ENCODE measurements at regions not wholly inside any gene's neighbourhood (a gene's known extent, or its start where the extent isn't known, plus 50 kb on each side); places are given as distances from the start of the nearest gene placed in this dataset.
A peak's percentile ranks its signal among the peaks of the same experiment; 100 is the strongest.

DNA sequence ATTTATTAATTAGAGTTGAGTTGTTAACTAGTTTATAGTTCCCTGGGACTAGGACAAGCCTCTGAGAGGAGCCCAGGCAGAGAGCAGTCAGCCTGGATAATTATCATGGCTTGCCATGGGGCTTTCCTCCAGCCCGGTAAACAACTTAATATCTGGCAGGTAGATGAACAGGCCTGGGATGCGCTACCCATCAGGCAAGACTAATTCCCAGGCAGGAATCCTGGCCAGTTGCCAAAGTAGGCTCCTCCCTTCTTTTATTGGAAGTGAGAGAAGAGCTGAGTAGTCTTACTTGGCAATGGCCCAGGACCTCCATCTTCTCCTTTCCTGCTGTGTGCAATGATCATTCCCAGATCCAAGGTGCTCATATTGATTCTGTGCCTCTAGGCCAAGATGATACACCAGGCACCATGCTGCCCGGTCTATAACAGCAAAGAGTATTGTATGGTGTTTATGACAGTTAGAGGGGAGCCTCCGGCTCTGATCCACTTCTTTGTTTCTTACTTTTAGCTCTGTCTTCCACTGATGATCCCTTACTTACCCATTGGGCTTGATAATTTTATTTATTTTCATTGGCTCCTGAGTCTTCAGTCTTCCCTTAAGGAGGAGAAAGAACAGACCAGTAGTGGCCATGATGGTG lies 408.7 kb downstream of the REEP3 start:
- no peaks in the 10 kb centered on the region for H3K4me1 ChIP-seq (ENCODE audit: low read length)

GRCh38 chr10:63930584-63930983 lies 409.4 kb downstream of the REEP3 start:
- H3K27me3 ChIP-seq (ENCODE audit: low read depth, low read length): no peaks in the 10 kb centered on the region
- H3K4me2 ChIP-seq (ENCODE audit: low read length): no peak overlapping the region
- H3K4me3 ChIP-seq (ENCODE audit: low read length): no peak overlapping the region
- no peaks in the 10 kb centered on the region for H3K4me1 ChIP-seq (ENCODE audit: low read length)
- no peaks in the 10 kb centered on the region for H3K79me2 ChIP-seq (ENCODE audit: low read length)
- no peaks in the 10 kb centered on the region for H3K9me3 ChIP-seq (ENCODE audit: insufficient read depth, low read length)
- H3K36me3 ChIP-seq (replicated peaks; ENCODE audit: low read depth, low read length): no peaks in the 10 kb centered on the region
- TF ChIP-seq CTCF (IDR thresholded peaks at IDR 0.05; ENCODE audit: low read depth, low read length) (no peak), EZH2phosphoT487 (IDR thresholded peaks at IDR 0.05; ENCODE audit: low read depth) (no peak)
- no peak overlapping the region for H3K27ac ChIP-seq (ENCODE audit: low read length)
- no peak overlapping the region for H2AFZ ChIP-seq (ENCODE audit: low read depth, low read length)
- no peak overlapping the region for H3K9ac ChIP-seq (ENCODE audit: low read length)
- no peaks in the 10 kb centered on the region for H4K20me1 ChIP-seq (ENCODE audit: insufficient read depth, low read length)

More for the DNA sequence above, 408.7 kb downstream of the REEP3 start:
- Histone ChIP-seq H3K27me3 (ENCODE audit: low read depth, low read length) (no peaks in the 10 kb centered on the region), H3K9me3 (ENCODE audit: insufficient read depth, low read length) (no peaks in the 10 kb centered on the region), H4K20me1 (ENCODE audit: insufficient read depth, low read length) (no peaks in the 10 kb centered on the region), H3K79me2 (ENCODE audit: low read length) (no peaks in the 10 kb centered on the region), H2AFZ (ENCODE audit: low read depth, low read length) (no peak overlapping the region), H3K4me2 (ENCODE audit: low read length) (no peak overlapping the region), H3K4me3 (ENCODE audit: low read length) (no peak overlapping the region), H3K27ac (ENCODE audit: low read length) (no peak overlapping the region), H3K36me3 (replicated peaks; ENCODE audit: low read depth, low read length) (no peaks in the 10 kb centered on the region), H3K9ac (ENCODE audit: low read length) (no peak overlapping the region)
- TF ChIP-seq CTCF (IDR thresholded peaks at IDR 0.05; ENCODE audit: low read depth, low read length): no peak
- TF ChIP-seq EZH2phosphoT487 (IDR thresholded peaks at IDR 0.05; ENCODE audit: low read depth): no peak

DNA sequence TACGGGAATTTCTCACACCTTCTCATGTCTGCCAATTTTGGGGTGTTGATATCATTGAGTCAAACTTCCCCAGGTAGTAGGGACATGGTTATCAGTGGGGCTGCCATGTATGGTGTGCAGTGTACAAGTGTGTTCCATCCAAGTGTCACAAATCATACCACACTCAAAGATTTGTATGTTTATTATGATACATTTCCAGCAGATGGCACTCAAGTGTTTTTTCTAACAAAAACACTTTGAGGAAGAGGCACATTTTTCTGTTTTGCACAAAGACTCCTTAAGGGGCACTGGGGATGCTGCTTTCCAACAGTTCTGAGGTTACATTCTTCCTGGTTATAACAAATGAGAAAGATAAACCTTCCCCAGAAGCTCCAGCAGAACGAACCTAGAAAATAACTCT lies 414.5 kb downstream of the REEP3 start:
- Histone ChIP-seq H3K4me2 (ENCODE audit: low read length) (no peak overlapping the region), H3K36me3 (replicated peaks; ENCODE audit: low read depth, low read length) (no peaks in the 10 kb centered on the region), H3K4me1 (ENCODE audit: low read length) (no peaks in the 10 kb centered on the region), H3K27me3 (ENCODE audit: low read depth, low read length) (no peaks in the 10 kb centered on the region), H3K27ac (ENCODE audit: low read length) (no peak overlapping the region), H3K9me3 (ENCODE audit: insufficient read depth, low read length) (no peaks in the 10 kb centered on the region), H3K9ac (ENCODE audit: low read length) (no peak overlapping the region), H2AFZ (ENCODE audit: low read depth, low read length) (no peak overlapping the region), H4K20me1 (ENCODE audit: insufficient read depth, low read length) (no peaks in the 10 kb centered on the region), H3K4me3 (ENCODE audit: low read length) (no peak overlapping the region), H3K79me2 (ENCODE audit: low read length) (no peaks in the 10 kb centered on the region)
- TF ChIP-seq EZH2phosphoT487 (IDR thresholded peaks at IDR 0.05; ENCODE audit: low read depth): no peak
- TF ChIP-seq CTCF (IDR thresholded peaks at IDR 0.05; ENCODE audit: low read depth, low read length): peak; percentile 43

DNA sequence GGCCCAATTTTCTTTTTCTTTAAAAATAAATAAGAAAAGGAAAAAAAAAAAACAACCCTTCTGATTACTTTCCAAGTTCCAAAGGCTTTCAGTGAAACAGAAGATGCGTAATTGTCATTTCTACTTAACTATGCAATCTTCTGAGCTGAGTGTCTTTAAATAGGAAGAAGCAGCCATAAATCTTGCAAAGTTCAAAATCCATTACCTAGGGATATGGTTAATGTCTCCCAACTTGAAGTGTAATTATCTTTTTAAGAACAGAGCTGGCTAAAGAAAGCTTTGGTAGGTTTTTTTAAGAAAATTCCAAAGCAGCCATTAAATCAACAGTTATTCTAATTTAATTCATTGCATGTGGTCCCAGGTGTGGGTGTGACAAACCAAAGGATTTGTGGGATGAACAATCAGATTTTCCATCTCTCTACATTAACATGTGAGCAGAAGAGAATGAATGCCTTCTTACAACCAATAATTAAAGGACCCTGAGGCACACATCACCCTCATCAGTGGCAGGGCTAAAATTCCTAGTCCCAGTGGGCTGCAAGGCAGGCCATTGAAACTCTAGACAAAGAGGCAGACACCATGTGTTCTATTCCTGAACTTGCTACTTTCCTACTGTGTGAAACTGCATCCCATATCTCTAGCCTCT lies 419.2 kb downstream of the REEP3 start:
- Histone ChIP-seq H4K20me1 (ENCODE audit: insufficient read depth, low read length) (no peaks in the 10 kb centered on the region), H3K36me3 (replicated peaks; ENCODE audit: low read depth, low read length) (no peaks in the 10 kb centered on the region)

More for the DNA sequence above, 419.2 kb downstream of the REEP3 start:
- H3K79me2 ChIP-seq (ENCODE audit: low read length): no peaks in the 10 kb centered on the region
- H3K4me3 ChIP-seq (ENCODE audit: low read length): no peak overlapping the region
- H2AFZ ChIP-seq (ENCODE audit: low read depth, low read length): no peak overlapping the region
- H3K4me1 ChIP-seq (ENCODE audit: low read length): no peaks in the 10 kb centered on the region
- no peak overlapping the region for H3K4me2 ChIP-seq (ENCODE audit: low read length)
- no peak for TF ChIP-seq EZH2phosphoT487 (IDR thresholded peaks at IDR 0.05; ENCODE audit: low read depth)
- no peak for TF ChIP-seq CTCF (IDR thresholded peaks at IDR 0.05; ENCODE audit: low read depth, low read length)
- H3K27me3 ChIP-seq (ENCODE audit: low read depth, low read length): no peaks in the 10 kb centered on the region
- no peaks in the 10 kb centered on the region for H3K9me3 ChIP-seq (ENCODE audit: insufficient read depth, low read length)
- H3K27ac ChIP-seq (ENCODE audit: low read length): no peak overlapping the region
- H3K9ac ChIP-seq (ENCODE audit: low read length): no peak overlapping the region
